Endothelial cell of umbilical vein (primary cell): ENCODE measurements at regions not wholly inside any gene's neighbourhood (a gene's known extent, or its start where the extent isn't known, plus 50 kb on each side); places are given as distances from the start of the nearest gene placed in this dataset.

Experiments used
- BruUV-seq: library from RNA; stranded (reverse); fragments of 400-500 nt; replicated peaks from 2 replicates; lab custom pipeline; 2021; lab: Mats Ljungman, UMichigan
- CTCF ChIA-PET: fragments of 300-600, 350-600 bp; sonication (Branson Sonifier 250); formaldehyde crosslinking; loops from one replicate; lab custom pipeline; 2021; ENCODE audit warnings: antibody characterized with exemption, inconsistent platforms; lab: Charles Lee
- POLR2A ChIA-PET: fragments of 300-600, 350-600 bp; sonication (Branson Sonifier 250); formaldehyde crosslinking; loops from one replicate; lab custom pipeline; 2021; ENCODE audit warnings: antibody characterized with exemption, inconsistent platforms; lab: Charles Lee
- DNase-seq: peaks from one replicate; pipeline ENCODE4 v3.0.0-alpha.2; 2011; ENCODE audit warnings: low read depth, low spot score
- FAIRE-seq: peaks from 2 replicates; lab custom pipeline; 2011; peaks lifted over from hg19 to GRCh38; lab: Jason Lieb, UNC
- H2AFZ ChIP-seq: 2 replicates; pipeline ENCODE4 v1.6.0; 2012; ENCODE audit warnings: low read depth, low read length, control low read depth, inconsistent platforms
- H3K27ac ChIP-seq: 2 replicates; pipeline ENCODE4 v1.5.1; 2011; ENCODE audit warnings: low read depth, mild to moderate bottlenecking, control low read depth, low read length, moderate library complexity; ENCODE audit not compliant: insufficient read depth
- H3K27me3 ChIP-seq, 2 experiments: 2 replicates each; pipeline versions ENCODE4 v1.6.0 to v1.6.1; 2011; ENCODE audit warnings: low read length in 2 of 2, mixed read lengths in 1 of 2; ENCODE audit not compliant: control insufficient read depth in 2 of 2, insufficient read depth in 2 of 2
- H3K36me3 ChIP-seq, 2 experiments: 2 replicates in 1 of 2; 3 replicates in 1 of 2; pipeline ENCODE4 v1.5.1; 2011; ENCODE audit warnings: low read length in 2 of 2, mild to moderate bottlenecking in 1 of 2, moderate library complexity in 1 of 2; ENCODE audit not compliant: control insufficient read depth in 2 of 2, insufficient read depth in 2 of 2; ENCODE audit errors: extremely low read depth in 1 of 2
- H3K4me1 ChIP-seq: 3 replicates; pipeline ENCODE4 v1.5.1; 2011; ENCODE audit warnings: mild to moderate bottlenecking, low read length; ENCODE audit not compliant: control insufficient read depth, insufficient read depth; ENCODE audit errors: extremely low read depth
- H3K4me2 ChIP-seq: 2 replicates; pipeline ENCODE4 v1.6.1; 2011; ENCODE audit warnings: low read length, control low read depth, mixed read lengths; ENCODE audit not compliant: insufficient read depth
- H3K4me3 ChIP-seq, 3 experiments: fragments of 200-600 bp in 1 of 3; sonication (generic), shearing (Covaris generic) in 1 of 3; replicated peaks in 1 of 3; 2 replicates each; pipeline ENCODE4 v1.5.1; 2011 to 2016; ENCODE audit warnings: control low read depth in 3 of 3, low read length in 3 of 3, mild to moderate bottlenecking in 2 of 3, inconsistent platforms in 1 of 3, low read depth in 1 of 3, moderate library complexity in 1 of 3; ENCODE audit not compliant: insufficient read depth in 1 of 3
- H3K79me2 ChIP-seq: 2 replicates; pipeline ENCODE4 v1.6.0; 2012; ENCODE audit warnings: low read length, inconsistent platforms; ENCODE audit not compliant: control insufficient read depth, insufficient read depth
- H3K9ac ChIP-seq: replicated peaks from 2 replicates; pipeline ENCODE3; 2011; ENCODE audit warnings: low read length, control low read depth; ENCODE audit not compliant: insufficient read depth; ENCODE audit errors: extremely low read depth
- H3K9me1 ChIP-seq: replicated peaks from 3 replicates; pipeline ENCODE4 v1.6.0; 2011; ENCODE audit warnings: mild to moderate bottlenecking, low read length; ENCODE audit not compliant: control insufficient read depth, insufficient read depth; ENCODE audit errors: extremely low read depth
- H3K9me3 ChIP-seq: replicated peaks from 2 replicates; pipeline ENCODE4 v1.5.1; 2012; ENCODE audit warnings: low read length, inconsistent platforms; ENCODE audit not compliant: control insufficient read depth, insufficient read depth
- H4K20me1 ChIP-seq: replicated peaks from 2 replicates; pipeline ENCODE3; 2011; ENCODE audit warnings: mild to moderate bottlenecking, low read length; ENCODE audit not compliant: control insufficient read depth, insufficient read depth; ENCODE audit errors: extremely low read depth
- EZH2 ChIP-seq: IDR thresholded peaks from 2 replicates; pipeline ENCODE4 v1.6.1; 2012; ENCODE audit warnings: borderline replicate concordance, low read depth, mild to moderate bottlenecking, moderate library complexity, low read length, inconsistent platforms; ENCODE audit not compliant: severe bottlenecking
- FOS ChIP-seq: IDR thresholded peaks from 2 replicates; pipeline ENCODE4 v1.6.1; 2011; ENCODE audit warnings: mild to moderate bottlenecking, low read length, moderate library complexity, borderline replicate concordance; ENCODE audit not compliant: insufficient read depth
- GATA2 ChIP-seq: IDR thresholded peaks from 2 replicates; pipeline ENCODE4 v1.7.0; 2011; ENCODE audit warnings: low read depth, mild to moderate bottlenecking, moderate library complexity, mixed read lengths, low read length; ENCODE audit not compliant: insufficient read length, insufficient read depth
- JUN ChIP-seq: IDR thresholded peaks from 2 replicates; pipeline ENCODE4 v1.6.1; 2011; ENCODE audit warnings: borderline replicate concordance, low read depth; ENCODE audit not compliant: insufficient read length, insufficient read depth
- MYC ChIP-seq: IDR thresholded peaks from one replicate; pipeline ENCODE4 v1.6.1; 2011; ENCODE audit warnings: mild to moderate bottlenecking, low read depth, low read length
- POLR2A ChIP-seq: IDR thresholded peaks from 2 replicates; pipeline ENCODE4 v1.6.1; 2012; ENCODE audit warnings: low read depth, mild to moderate bottlenecking, control low read depth, low read length
- POLR2AphosphoS5 ChIP-seq: IDR thresholded peaks from 2 replicates; pipeline ENCODE4 v1.6.1; 2012; ENCODE audit warnings: low read depth, mild to moderate bottlenecking, control low read depth, low read length, moderate library complexity; ENCODE audit not compliant: insufficient read depth
- dilution Hi-C: fragments of 300-500 bp; cut with MboI; formaldehyde crosslinking; loops from one replicate; pipeline ENCODE4 v1.15.0; 2019; ENCODE audit warnings: low sequenced_read_pairs; ENCODE audit not compliant: extremely low pct_ligation_motif_present
- intact Hi-C: fragments of 100-400 bp; cut with micrococcal nuclease; formaldehyde crosslinking; loops from one replicate; pipeline ENCODE4 v1.10.0; 2022
- TF ChIP-seq, protein P1 (sequence below): IDR thresholded peaks from 2 replicates; pipeline ENCODE4 v1.6.1; 2011; ENCODE audit not compliant: insufficient read depth, insufficient read length
- TF ChIP-seq, protein P2 (sequence below), 2 donors: IDR thresholded peaks; 1 replicate in 1 of 2; 2 replicates in 1 of 2; pipeline ENCODE4 v1.5.1; 2011; ENCODE audit warnings: low read length in 2 of 2, mild to moderate bottlenecking in 2 of 2, moderate library complexity in 2 of 2, control low read depth in 1 of 2, inconsistent platforms in 1 of 2, low read depth in 1 of 2; ENCODE audit not compliant: insufficient read depth in 1 of 2; ENCODE audit errors: extremely low read depth in 1 of 2

DNA sequence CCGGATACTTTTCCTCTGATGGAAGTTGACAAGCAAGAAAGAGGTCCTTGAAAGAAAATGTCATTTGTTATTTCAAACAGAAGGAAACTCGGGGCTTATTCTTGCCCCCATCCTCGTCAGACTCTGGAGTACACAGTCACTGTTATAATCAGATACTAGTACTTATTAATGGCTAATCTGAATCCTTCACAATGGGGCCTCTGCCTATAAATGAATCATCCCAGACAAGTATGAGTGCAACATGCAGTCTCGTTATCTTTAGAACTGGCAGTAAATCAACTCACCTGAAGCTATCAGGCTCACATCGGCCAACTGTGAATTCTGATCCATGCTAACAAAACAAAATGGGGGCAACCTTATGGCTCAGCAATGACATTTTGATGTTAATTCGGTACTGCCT is 216.7 kb downstream of the GRIN2B start:
- dilution Hi-C loops (no loop called here), intact Hi-C loops (no loop called here)
- Histone ChIP-seq H4K20me1 (no peaks in the 10 kb centered on the region), H2AFZ (no peak overlapping the region), H3K4me1 (no peaks in the 10 kb centered on the region), H3K79me2 (no peaks in the 10 kb centered on the region), H3K27me3 (no peaks in the 10 kb centered on the region), H3K9me1 (no peaks in the 10 kb centered on the region), H3K27ac (no peak overlapping the region), H3K36me3 (no peaks in the 10 kb centered on the region), H3K4me3 (no peak overlapping the region), H3K9ac (no peak overlapping the region), H3K9me3 (no peaks in the 10 kb centered on the region), H3K4me2 (no peak overlapping the region)
- DNase-seq, result no peak
- TF ChIP-seq, protein P1, sequence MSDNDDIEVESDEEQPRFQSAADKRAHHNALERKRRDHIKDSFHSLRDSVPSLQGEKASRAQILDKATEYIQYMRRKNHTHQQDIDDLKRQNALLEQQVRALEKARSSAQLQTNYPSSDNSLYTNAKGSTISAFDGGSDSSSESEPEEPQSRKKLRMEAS, result no peak
- TF ChIP-seq MYC (no peak), JUN (no peak), EZH2 (no peak), POLR2A (no peak), POLR2AphosphoS5 (no peak), FOS (no peak), GATA2 (no peak)
- TF ChIP-seq, protein P2, sequence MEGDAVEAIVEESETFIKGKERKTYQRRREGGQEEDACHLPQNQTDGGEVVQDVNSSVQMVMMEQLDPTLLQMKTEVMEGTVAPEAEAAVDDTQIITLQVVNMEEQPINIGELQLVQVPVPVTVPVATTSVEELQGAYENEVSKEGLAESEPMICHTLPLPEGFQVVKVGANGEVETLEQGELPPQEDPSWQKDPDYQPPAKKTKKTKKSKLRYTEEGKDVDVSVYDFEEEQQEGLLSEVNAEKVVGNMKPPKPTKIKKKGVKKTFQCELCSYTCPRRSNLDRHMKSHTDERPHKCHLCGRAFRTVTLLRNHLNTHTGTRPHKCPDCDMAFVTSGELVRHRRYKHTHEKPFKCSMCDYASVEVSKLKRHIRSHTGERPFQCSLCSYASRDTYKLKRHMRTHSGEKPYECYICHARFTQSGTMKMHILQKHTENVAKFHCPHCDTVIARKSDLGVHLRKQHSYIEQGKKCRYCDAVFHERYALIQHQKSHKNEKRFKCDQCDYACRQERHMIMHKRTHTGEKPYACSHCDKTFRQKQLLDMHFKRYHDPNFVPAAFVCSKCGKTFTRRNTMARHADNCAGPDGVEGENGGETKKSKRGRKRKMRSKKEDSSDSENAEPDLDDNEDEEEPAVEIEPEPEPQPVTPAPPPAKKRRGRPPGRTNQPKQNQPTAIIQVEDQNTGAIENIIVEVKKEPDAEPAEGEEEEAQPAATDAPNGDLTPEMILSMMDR (IDR thresholded peaks at IDR 0.05; ENCODE audit: extremely low read depth in 1 of 2, insufficient read depth in 1 of 2, low read depth in 1 of 2, low read length in 2 of 2), result no peak
- BruUV-seq, result no TSS peak
- ChIA-PET POLR2A (no interaction called here), CTCF (no interaction called here)
- no peak for FAIRE-seq
